ENCODE measurements at regions not wholly inside any gene's neighbourhood (a gene's known extent, or its start where the extent isn't known, plus 50 kb on each side); places are given as distances from the start of the nearest gene placed in this dataset.
"Not testable (repeated sequence)": the region's sequence is repeated elsewhere in the genome, so short reads cannot be mapped to it uniquely, and the experiment has no call there.

DNA sequence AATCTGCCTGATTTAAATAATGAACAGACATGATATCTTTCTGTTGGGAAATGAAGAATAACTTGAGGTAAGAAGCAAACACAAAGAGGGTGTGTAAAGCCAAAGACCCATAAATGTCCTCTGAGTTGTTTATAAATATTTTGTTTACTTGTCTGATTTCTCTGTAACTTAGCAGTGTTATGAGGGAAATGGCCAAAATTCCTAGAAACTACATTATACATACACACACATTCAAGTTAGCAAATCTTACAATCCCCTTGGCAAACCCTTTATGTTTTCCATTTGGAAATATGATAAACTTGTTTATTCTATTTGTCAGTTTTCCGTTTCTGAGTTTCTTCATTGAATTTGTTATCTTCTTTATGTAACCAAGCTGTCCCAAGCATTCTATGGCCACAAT lies 81.4 kb upstream of the TCF21 start:
- H3K4me3 ChIP-seq = no peak overlapping the region
- H3K36me3 ChIP-seq = no peaks in the 10 kb centered on the region
- H3K27me3 ChIP-seq (replicated peaks) = no peaks in the 10 kb centered on the region
- no peaks in the 10 kb centered on the region for H3K9me3 ChIP-seq (replicated peaks)
- no peaks in the 10 kb centered on the region for H3K4me1 ChIP-seq (replicated peaks)
- no peak overlapping the region for H3K27ac ChIP-seq
- no peak for DNase-seq (ENCODE audit: low read depth in 1 of 2, low spot score in 2 of 2)

GRCh38 chr6:133809406-133809805 lies 79.5 kb upstream of the TCF21 start:
- Histone ChIP-seq H3K27me3 (replicated peaks) (no peaks in the 10 kb centered on the region), H3K36me3 (no peaks in the 10 kb centered on the region), H3K4me1 (replicated peaks) (peaks cover under 1% of the 10 kb centered on the region; the same call in 1 of the 2 replicates), H3K4me3 (no peak overlapping the region), H3K9me3 (replicated peaks) (no peaks in the 10 kb centered on the region), H3K27ac (no peak overlapping the region)
- DNase-seq (ENCODE audit: low read depth in 1 of 2, low spot score in 2 of 2) = no peak

- Histone ChIP-seq H3K27me3 (replicated peaks) (no peaks in the 10 kb centered on the region), H3K27ac (no peak overlapping the region), H3K9me3 (replicated peaks) (no peaks in the 10 kb centered on the region), H3K4me3 (no peak overlapping the region), H3K36me3 (no peaks in the 10 kb centered on the region), H3K4me1 (replicated peaks) (peaks cover 7% of the 10 kb centered on the region)
- no peak for DNase-seq (ENCODE audit: low read depth in 1 of 2, low spot score in 2 of 2)
Measured at GRCh38 chr6:133811557-133811956, 77.4 kb upstream of the TCF21 start.

DNA sequence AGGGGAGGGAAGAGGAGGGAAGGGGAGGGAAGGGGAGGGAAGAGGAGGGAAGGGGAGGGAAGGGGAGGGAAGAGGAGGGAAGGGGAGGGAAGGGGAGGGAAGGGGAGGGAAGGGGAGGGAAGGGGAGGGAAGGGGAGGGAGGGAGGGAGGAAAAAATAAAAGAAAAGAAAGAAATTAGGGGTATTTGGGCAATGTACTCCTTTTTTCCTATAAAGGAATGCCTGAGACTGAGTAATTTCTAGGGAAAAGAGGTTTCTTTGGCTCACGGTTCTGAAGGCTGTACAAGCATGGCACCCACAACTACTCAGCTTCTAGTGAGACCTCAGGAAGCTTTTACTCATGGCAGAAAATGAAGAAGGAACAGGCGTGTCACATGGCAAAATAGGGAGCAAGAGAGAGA lies 76.5 kb upstream of the TCF21 start:
- not testable (repeated sequence) for H3K27ac ChIP-seq; H3K9me3 ChIP-seq (replicated peaks)

GRCh38 chr6:133814238-133814637 lies 74.7 kb upstream of the TCF21 start:
- no peak for DNase-seq (ENCODE audit: low read depth in 1 of 2, low spot score in 2 of 2)
- Histone ChIP-seq H3K27ac (no peak overlapping the region), H3K4me1 (replicated peaks) (peaks cover 7% of the 10 kb centered on the region), H3K36me3 (no peaks in the 10 kb centered on the region), H3K27me3 (replicated peaks) (no peaks in the 10 kb centered on the region), H3K4me3 (no peak overlapping the region), H3K9me3 (replicated peaks) (no peaks in the 10 kb centered on the region)

More for the DNA sequence above, 76.5 kb upstream of the TCF21 start:
- not testable (repeated sequence) for DNase-seq (ENCODE audit: low read depth in 1 of 2, low spot score in 2 of 2); H3K4me3 ChIP-seq; H3K4me1 ChIP-seq (replicated peaks); H3K36me3 ChIP-seq; H3K27me3 ChIP-seq (replicated peaks)

DNA sequence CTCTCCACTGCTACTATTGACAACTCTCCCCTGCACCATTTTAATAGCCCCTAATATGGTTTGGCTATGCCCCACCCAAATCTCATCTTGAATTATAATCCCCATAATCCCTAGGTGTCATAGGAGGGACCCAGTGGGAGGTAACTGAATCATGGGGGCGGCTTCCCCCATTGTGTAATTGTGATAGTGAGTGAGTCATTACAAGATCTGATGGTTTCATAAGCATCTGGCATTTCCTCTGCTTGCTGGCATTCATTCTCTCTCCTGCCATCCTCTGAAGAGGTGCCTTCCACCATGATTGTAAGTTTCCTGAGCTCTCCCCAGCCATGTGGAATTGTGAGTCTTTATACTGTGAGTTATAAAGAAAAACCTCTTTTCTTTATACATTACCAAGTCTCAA lies 74.1 kb upstream of the TCF21 start:
- H3K9me3 ChIP-seq (replicated peaks) = no peaks in the 10 kb centered on the region
- H3K27ac ChIP-seq = no peak overlapping the region
- H3K36me3 ChIP-seq = no peaks in the 10 kb centered on the region
- H3K4me1 ChIP-seq (replicated peaks) = peaks cover 7% of the 10 kb centered on the region
- H3K27me3 ChIP-seq (replicated peaks) = no peaks in the 10 kb centered on the region
- peak in 1 of 2 experiments; percentile 23 for DNase-seq (ENCODE audit: low read depth in 1 of 2, low spot score in 2 of 2)
- H3K4me3 ChIP-seq = no peak overlapping the region

DNA sequence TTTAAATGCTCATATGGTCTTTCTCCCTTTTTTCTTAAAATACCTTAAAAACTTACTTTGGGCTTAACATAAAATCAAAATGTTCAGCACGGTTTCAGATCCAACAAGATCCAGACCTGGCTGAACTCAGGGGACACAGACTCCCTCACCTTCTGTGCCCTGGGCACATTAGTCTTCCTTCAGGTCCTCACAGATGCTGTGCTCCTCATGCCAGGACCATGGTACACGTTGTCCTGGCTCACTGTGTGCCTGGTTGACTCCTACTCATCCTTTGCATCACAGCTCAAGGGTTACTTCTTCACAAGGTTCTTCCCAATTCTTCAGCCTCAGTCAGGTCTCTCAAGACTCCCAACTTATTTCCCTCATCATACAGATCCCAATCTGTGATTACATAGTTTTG lies 73.6 kb upstream of the TCF21 start:
- no peak overlapping the region for H3K27ac ChIP-seq
- no peaks in the 10 kb centered on the region for H3K27me3 ChIP-seq (replicated peaks)
- H3K4me1 ChIP-seq (replicated peaks) = peaks cover 7% of the 10 kb centered on the region
- no peaks in the 10 kb centered on the region for H3K9me3 ChIP-seq (replicated peaks)
- H3K4me3 ChIP-seq = no peak overlapping the region
- DNase-seq (ENCODE audit: low read depth in 1 of 2, low spot score in 2 of 2) = no peak
- no peaks in the 10 kb centered on the region for H3K36me3 ChIP-seq

GRCh38 chr6:133816171-133816570 lies 72.7 kb upstream of the TCF21 start:
- no peak overlapping the region for H3K27ac ChIP-seq
- no peak for DNase-seq (ENCODE audit: low read depth in 1 of 2, low spot score in 2 of 2)

DNA sequence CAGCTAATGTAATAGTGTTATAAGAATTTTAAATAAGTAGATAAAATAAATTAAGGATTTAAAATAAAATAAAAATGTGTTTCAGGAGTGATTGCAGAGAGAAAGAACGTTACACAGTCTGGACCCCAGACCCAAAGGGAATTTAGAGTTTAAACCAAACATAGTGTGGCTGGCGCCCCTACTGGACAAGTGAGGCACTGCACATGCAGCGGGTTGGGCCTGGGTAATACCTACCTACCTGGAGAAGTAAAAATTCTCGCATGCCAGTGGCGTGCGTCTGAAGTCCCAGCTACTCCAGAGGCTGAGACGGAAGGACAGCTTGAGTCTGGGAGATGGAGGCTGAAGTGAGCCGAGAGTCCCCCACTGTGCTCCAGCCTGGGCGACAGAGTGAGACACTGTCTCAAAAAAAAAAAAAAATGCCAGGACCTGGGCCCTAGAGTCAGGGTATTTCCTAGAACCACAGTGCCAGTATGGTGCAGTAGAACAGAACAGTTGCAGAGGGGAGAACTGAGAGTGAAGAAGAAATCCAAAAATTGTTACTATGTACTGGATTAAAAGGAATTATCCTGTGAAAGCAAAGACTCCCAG lies 71.4 kb upstream of the TCF21 start:
- Histone ChIP-seq H3K27me3 (replicated peaks) (no peaks in the 10 kb centered on the region), H3K27ac (no peak overlapping the region), H3K36me3 (no peaks in the 10 kb centered on the region), H3K9me3 (replicated peaks) (no peaks in the 10 kb centered on the region), H3K4me1 (replicated peaks) (peaks cover 7% of the 10 kb centered on the region), H3K4me3 (no peak overlapping the region)
- DNase-seq (ENCODE audit: low read depth in 1 of 2, low spot score in 2 of 2) = no peak

More at GRCh38 chr6:133816171-133816570, 72.7 kb upstream of the TCF21 start:
- Histone ChIP-seq H3K4me1 (replicated peaks) (peaks cover 7% of the 10 kb centered on the region), H3K36me3 (no peaks in the 10 kb centered on the region), H3K27me3 (replicated peaks) (no peaks in the 10 kb centered on the region), H3K9me3 (replicated peaks) (no peaks in the 10 kb centered on the region), H3K4me3 (no peak overlapping the region)

GRCh38 chr6:133818320-133818719 lies 70.6 kb upstream of the TCF21 start:
- DNase-seq (ENCODE audit: low read depth in 1 of 2, low spot score in 2 of 2) = no peak
- Histone ChIP-seq H3K27me3 (replicated peaks) (no peaks in the 10 kb centered on the region), H3K4me1 (replicated peaks) (peaks cover 7% of the 10 kb centered on the region), H3K4me3 (no peak overlapping the region), H3K27ac (no peak overlapping the region), H3K36me3 (no peaks in the 10 kb centered on the region), H3K9me3 (replicated peaks) (no peaks in the 10 kb centered on the region)

DNA sequence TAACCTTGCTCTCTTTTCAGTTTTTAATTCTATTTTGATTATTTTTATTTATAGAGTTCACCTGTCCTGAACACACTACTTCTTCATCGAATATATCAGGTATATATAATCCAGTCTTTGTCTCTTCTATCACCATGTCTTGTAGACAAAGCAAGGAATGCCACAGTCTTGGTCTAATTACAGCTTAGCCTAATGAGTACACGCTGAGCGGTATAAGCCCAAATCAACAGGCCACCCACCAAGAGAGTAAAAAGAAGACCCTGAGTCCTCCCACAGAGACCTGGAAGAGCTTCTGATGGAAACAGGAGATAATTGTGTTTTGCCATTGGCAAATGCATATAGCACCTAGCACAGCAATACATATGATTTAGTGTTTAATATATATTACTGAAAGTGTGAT lies 68.7 kb upstream of the TCF21 start:
- Histone ChIP-seq H3K9me3 (replicated peaks) (no peaks in the 10 kb centered on the region), H3K27me3 (replicated peaks) (no peaks in the 10 kb centered on the region)

GRCh38 chr6:133827766-133828165 lies 61.1 kb upstream of the TCF21 start:
- no peak overlapping the region for H3K4me3 ChIP-seq
- H3K36me3 ChIP-seq = no peaks in the 10 kb centered on the region
- H3K27me3 ChIP-seq (replicated peaks) = no peaks in the 10 kb centered on the region
- no peaks in the 10 kb centered on the region for H3K9me3 ChIP-seq (replicated peaks)
- no peak for DNase-seq (ENCODE audit: low read depth in 1 of 2, low spot score in 2 of 2)
- H3K4me1 ChIP-seq (replicated peaks) = no peaks in the 10 kb centered on the region
- no peak overlapping the region for H3K27ac ChIP-seq

More for the DNA sequence above, 68.7 kb upstream of the TCF21 start:
- Histone ChIP-seq H3K4me3 (no peak overlapping the region), H3K36me3 (no peaks in the 10 kb centered on the region), H3K27ac (no peak overlapping the region), H3K4me1 (replicated peaks) (no peaks in the 10 kb centered on the region; the same call in 1 of the 2 replicates)
- DNase-seq (ENCODE audit: low read depth in 1 of 2, low spot score in 2 of 2) = no peak

DNA sequence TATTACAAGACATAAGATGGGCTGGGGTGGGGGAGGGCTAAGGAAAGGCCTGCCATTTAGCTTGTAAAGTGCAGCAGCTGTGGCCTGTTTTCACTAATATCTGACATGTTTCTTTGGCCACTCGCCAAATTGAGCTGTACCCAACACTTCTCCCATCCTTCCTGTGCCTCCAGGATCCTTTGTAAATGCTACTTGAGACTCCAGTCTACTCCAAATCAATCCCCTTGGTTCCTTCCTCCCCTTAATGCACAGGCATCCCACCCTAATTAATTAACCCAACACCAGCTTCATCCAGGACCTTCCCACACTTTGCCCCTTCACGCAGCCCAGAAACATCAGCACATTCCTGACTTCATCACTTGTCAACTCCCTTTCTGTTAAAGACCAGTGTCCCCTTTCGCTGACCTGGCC lies 55.0 kb upstream of the TCF21 start:
- H3K4me1 ChIP-seq (replicated peaks) = no peaks in the 10 kb centered on the region
- H3K36me3 ChIP-seq = no peaks in the 10 kb centered on the region
- H3K27me3 ChIP-seq (replicated peaks) = no peaks in the 10 kb centered on the region
- H3K9me3 ChIP-seq (replicated peaks) = no peaks in the 10 kb centered on the region
- no peak overlapping the region for H3K4me3 ChIP-seq
- H3K27ac ChIP-seq = no peak overlapping the region
- no peak for DNase-seq (ENCODE audit: low read depth in 1 of 2, low spot score in 2 of 2)

DNA sequence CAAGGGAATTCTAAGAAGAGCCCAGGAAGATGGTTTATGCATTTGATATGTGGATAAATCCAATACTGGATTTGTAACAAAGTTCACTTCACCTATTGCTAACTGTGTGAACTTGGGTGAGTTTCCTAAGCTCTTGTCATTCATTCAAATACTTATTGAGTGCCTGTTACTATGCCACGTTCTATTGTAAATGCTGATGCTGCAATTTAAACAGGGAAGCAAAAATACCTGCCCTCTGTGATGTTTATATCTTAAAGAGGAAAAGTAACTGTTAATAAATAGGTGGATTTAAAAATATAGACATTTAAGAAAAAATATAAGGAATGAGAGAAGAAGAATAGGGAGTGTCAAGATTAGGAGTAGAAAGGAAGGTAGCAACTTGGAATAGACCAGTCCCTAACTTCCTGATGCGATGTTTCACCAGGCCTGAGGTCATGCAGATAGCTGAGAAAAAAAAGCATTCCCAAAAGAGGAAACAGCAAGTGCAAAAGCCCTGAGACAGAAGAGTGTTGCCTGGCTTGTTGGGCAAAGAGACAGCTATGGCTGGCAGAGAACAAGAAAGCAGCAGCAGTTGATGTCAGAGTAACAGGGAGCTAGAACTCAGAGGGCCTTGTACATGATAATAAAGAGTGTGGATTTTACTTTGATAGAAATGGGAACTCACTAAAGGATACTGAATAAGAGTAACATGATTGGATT lies 54.3 kb upstream of the TCF21 start:
- H3K4me1 ChIP-seq (replicated peaks) = no peaks in the 10 kb centered on the region
- no peak overlapping the region for H3K4me3 ChIP-seq
- DNase-seq (ENCODE audit: low read depth in 1 of 2, low spot score in 2 of 2) = no peak
- no peaks in the 10 kb centered on the region for H3K36me3 ChIP-seq
- H3K9me3 ChIP-seq (replicated peaks) = no peaks in the 10 kb centered on the region
- H3K27ac ChIP-seq = no peak overlapping the region
- no peaks in the 10 kb centered on the region for H3K27me3 ChIP-seq (replicated peaks)
